HL-60/S4 (cell line): ENCODE measurements at regions not wholly inside any gene's neighbourhood (a gene's known extent, or its start where the extent isn't known, plus 50 kb on each side); places are given as distances from the start of the nearest gene placed in this dataset.
"Not testable (repeated sequence)": the region's sequence is repeated elsewhere in the genome, so short reads cannot be mapped to it uniquely, and the experiment has no call there.

ENCODE experiments used
- in situ Hi-C: fragments of 300-500 bp; cut with MboI; formaldehyde crosslinking; loops from 2 replicates; pipeline ENCODE4 v1.14.3; 2022; ENCODE audit warnings: low sequenced_read_pairs

DNA sequence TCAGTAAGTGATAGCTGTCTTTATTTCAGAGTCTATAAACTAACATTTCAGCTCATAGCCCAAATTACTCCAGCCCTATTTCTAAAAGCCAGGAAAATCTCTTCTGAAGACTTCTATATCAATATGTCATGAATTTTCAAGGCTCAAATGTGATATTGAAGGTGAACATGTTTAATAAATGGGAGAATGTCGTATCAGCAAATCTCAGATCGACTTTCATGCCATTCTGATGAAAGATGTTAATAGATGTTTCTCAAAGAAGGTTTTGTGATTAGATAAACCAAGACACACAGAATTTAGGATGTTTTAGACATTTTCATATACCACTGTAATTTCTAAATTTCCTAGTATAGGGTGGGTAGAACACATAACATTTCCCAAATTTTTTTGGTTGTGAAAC lies 380.6 kb downstream of the ARL4A start:
- in situ Hi-C loops: no loop called here

DNA sequence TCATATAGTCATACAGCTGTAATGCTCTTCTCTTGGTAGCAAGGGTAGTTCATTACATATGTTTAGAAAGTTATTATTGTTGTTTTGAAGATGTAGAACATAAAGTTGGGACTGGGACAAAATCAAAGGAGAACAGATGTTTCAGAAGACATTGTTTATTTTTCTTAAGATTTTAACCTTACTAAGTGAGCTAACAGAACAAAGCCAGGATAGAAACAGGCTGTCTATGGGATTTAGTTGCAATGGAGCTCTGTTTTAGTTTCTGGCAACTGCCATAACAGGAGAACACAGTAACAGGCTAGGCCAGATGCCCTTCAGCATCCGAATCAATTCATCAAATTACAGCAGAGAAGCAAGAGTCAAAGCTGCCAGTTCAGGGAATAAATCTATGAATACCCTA lies 382.4 kb downstream of the ARL4A start:
- in situ Hi-C loops: no loop called here

DNA sequence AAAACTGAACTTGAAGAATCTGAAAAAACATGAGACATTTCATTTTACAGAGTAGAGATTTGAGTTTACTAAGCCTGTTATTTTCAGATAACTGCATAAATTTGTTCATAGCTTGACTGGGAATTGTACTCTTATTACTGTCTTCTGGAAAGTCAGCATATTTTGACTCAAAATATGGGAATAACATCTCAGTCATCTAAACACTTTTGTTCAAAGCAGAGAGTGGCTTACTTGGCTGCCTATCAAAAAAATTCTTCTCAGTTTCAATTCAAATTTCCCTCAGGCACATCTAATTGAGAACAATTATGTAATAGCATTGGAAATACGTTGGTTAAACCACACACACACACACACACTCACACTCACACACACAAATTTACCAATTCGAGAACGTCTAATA lies 384.6 kb downstream of the ARL4A start:
- in situ Hi-C loops: no loop called here

DNA sequence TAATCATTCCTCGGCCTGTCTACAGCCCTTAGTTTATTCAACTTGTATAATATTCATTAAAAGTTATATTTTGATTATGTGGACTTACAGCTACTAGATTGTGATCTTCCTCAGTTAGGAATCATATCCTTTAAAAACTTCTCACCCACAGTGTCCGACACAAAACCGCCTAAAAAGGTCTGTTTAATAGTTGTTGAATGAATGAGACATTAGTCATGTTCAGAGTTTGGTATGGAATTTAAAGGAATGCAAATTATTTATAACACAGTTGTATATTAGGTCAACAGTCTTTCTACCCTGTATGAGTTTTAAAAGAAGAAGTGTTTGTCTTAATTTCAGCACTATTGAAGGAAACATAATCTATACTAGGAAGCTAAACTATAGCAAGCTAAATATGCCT lies 390.0 kb downstream of the ARL4A start:
- in situ Hi-C loops: no loop called here

DNA sequence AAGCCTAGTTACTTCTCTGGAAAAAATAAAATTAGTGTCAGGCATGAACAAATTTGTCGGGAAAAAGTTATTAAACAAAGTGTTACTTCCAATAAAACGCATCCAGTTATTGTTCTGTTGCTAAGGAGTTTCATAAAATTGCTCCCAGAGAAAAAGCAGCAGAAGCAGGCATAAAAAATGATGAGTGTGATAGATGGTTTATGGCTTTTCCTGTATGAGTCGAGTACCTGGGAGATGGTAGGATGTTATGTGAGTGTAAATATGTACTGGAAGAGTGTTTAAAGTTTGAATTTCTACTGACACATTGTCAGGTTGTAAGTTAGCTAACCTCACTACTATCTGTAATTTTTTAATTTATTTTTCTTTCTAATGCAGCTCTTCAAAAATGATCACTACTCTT lies 390.7 kb downstream of the ARL4A start:
- in situ Hi-C loops: no loop called here

DNA sequence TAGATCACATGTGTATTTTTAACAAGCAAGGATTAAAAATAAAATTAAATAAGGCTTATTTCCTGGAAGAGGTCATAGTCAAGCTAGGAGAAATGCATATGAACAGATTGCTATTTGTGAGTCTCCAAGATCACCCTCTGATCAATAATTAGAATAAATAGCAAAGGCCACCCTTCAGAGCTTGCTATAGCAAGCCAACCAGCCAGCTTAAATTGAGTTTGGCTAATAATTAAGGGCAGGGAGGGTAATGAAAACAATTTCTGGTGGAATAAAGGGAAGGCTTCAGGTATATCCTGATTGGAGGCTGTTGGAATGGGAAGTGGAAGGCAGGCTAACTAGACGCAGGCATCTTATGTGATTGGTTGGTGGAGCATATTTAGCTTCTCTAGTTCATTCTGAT lies 403.5 kb downstream of the ARL4A start:
- in situ Hi-C loops: no loop called here

DNA sequence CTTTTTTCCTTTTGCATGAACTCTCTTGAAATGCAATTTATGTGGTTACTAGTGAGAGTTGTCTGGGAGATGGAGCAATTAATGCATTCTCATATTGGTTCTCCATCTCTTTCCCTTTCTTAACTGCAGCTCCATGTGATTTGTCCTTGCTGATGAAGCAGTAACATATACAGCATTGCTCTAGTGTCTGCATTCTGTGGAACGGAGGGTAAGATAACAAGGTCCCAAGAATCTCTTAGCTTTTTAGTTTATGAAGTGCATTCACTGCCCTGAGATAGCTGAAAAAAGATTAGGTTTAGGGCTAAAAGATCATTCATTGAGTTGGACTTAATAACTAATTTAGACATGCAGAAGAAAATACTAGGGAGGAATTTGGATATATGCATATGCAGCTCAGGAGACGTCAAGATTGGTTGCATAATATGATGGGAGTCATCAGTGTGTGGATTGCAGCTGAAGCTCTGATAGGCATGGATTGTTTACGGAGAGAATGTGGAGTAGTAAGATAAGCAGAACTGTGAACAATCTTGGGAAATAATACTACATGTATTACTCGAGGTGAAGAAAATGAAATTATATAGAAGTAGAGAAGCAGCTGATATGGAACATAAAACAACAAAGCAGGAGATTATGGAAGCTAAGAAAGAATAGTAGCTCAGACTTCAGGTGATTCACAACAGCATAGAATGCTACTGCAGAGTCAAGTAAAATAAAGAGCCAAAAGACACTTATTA lies 404.7 kb downstream of the ARL4A start:
- in situ Hi-C loops: no loop called here

DNA sequence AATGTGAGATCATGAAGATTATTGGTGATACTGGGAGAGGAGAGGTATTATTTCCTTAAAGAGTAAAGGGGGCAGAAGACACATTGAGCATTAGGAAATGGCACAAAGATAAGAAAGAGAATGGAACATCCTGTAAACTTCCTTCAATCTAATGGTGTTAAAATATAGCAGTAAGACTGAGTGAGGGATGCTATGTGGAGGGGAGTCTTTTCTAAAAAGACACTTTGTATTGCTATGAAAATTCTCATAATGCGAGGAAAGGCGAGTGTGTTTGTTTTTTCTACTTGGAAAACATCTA lies 405.2 kb downstream of the ARL4A start:
- in situ Hi-C loops: no loop called here

DNA sequence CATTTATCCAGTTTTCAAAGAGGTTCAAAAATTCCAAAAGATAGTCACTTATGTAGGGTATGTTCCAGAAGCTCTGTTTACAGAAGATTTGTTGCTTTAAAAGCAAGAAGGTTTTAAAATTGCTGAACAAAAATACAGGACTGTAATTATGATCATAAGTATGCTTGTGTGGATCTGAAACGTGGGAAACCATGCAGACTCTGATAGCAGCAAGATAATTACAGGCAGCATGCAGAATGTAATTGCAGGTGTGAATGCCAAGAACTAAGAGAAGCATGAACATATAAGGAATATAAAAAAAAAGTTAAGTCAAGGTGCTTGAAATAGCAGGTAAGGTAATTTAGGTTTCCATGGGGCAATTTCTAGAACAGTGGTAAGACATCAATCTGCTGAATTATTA lies 405.7 kb downstream of the ARL4A start:
- in situ Hi-C loops: no loop called here

DNA sequence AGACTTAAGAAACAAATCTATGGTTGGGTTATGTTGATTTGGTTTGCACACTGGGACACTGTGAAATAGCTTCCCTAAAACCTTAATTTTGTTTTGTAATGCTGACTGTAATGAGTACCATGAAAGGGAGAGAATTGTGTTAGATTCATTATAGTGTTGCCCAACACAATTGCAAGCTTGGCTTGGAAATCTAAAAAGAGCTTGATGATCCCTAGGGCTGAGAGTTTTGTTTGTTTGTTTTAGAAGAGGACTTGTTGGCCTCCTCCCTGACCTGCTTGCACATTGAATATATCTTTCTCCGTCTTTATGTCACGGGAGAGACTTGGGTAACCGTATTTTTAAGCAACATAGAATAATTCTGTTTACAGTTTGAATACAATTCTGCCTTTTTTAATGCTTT lies 410.1 kb downstream of the ARL4A start:
- in situ Hi-C loops: no loop called here

DNA sequence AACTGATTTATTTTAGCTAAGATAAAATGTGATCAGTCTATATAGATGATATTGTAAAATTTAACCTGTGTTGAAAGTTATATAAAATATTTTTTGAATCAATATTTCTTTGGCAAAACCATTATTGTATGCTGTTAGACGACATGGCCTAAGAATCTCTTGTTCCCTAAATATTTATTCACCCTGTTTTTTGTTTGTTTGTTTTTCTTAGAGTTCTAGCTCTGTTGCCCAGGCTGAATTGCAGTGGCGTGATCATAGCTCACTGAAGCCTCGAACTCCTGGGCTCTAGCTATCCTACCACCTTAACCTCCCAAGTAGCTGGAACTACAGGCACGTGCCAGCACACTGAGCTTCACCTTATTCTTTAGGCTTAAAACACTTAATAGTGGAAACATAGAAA lies 410.7 kb downstream of the ARL4A start:
- in situ Hi-C loops: no loop called here

DNA sequence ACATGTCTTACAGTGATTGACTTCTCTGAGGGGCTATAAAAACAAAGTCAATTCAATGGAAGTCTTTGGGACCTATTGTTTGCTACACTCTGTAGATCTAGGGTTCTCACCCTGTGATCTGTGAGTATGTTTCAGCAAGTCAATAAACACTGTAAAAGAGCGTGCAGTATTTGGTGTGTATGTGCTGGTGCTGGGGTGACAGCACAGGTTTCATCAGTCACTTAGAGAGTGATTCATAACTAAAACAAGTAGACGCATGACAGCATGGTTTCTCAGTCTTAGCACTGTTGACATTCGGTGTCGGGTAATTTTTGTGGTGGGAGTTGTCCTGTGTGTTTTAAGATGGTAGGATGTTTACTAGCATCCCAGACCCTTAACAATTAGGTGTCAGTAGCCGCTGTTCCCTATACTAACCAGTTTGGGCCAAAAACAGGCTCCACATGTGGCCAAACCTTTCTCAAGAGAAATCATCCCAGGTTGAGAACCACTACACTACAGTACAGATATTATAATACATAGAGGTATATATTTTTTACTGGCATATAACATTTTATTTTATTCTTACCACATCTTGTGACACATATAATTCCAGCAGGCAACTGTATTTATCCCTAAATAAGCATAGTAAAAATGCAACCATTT lies 411.8 kb downstream of the ARL4A start:
- in situ Hi-C loops: no loop called here

DNA sequence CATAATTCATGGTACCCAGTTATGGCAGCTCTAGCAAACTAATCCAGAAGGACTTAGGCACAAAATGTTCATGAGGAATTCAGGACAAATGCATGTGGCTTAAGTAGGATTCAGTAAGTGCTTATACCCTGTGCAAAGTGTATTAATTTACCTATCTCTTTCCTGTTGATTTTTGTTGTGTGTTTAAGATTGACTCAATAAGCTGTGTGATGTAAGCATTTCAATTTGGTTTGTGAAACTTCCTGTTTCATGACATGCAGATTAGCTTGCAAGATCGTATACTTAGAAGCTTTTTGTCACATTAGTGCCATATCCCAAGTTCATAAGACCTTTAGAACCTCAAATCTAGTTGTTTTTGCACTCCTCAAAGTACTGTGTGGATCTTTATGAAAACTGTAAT lies 416.7 kb downstream of the ARL4A start:
- in situ Hi-C loops: no loop called here

DNA sequence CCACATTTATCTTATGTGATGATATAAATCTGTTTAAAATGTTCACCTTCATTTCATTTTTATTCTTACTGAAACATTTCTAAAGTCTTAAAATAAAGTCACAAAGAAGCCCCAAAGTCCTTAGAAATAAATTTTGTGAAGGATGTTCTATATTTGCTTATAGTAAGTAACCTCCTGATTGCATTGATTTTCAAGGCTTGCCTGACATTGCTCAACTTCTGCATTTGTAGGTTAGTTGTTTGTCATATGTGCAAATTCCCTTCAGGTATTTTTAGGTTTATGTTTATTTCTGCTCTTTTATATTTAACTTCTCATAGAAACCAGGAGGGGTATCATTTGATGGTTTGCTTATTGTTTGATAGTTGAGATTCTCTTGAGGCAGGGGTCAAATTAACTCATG lies 417.8 kb downstream of the ARL4A start:
- in situ Hi-C loops: no loop called here

DNA sequence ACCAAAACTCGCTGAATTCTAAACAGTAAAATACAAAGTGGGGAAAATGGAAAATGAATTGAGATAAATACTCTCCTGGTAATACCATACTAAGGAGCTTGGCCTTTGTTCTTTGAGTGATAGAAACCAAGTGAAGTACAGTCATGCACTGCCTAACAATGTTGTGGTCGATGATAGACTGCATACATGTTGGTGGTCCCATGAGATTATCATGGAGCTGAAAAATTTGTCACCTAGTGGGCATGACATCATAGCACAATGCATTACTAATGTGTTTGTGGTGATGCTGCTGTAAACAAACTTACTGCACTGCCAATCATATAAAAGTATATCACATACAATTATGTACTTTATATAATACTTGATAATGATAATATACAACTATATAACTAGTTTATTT lies 419.1 kb downstream of the ARL4A start:
- in situ Hi-C loops: no loop called here

DNA sequence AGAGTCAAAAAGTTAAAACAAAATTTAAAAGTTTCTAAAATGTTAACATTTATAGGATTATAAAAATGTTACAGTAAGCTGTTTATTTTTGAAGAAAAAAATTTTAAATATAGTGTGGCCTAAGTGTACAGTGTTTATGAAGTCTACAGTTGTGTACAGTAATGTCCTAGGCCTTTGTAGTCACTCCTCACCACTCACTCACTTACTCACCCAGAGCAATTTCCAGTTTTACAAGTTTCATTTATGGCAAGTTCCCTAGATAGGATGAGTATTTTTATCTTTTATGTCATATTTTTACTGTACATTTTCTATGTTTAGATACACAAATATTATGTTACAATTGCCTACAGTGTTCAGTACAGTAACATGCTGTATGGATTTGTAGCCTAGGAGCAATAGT lies 419.9 kb downstream of the ARL4A start:
- in situ Hi-C loops: no loop called here

DNA sequence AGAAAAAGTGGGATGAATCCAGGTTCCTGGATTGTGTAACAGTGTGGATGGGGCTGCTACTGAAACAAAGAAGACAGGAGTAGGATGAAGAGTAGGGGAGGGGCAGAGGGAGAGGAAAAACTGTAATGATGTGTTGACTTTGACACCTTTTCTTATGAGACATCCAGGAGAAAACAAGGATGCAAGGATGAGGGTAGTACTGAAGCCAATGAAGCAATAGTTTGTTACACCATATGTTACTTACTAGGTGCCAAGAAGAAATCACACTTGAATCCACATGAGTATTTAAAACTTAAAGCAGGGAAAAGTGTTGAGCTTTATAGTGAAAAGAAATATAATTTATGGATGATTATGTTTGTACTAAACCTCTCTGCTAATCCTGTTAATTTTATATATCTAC lies 420.6 kb downstream of the ARL4A start:
- in situ Hi-C loops: no loop called here

DNA sequence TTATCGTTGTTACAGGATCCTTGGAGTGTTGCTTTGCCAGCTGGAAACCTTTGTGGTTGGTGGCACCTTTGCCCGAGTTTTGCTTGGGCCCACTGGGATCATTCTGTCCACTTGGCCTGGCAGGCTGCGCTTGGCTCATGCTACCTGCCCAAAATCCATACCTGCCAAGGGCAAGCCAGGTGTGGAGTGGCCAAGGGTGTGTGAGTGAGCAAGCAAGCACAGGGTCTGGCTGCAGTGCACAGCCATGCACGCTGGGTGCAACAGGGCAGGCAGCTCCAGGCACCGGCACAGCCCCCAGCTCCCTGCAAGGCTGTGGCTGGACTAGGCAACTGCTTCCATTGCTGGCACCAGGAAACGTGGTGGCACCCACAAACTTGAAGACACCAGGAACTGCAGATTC lies 421.8 kb downstream of the ARL4A start:
- in situ Hi-C loops: no loop called here

DNA sequence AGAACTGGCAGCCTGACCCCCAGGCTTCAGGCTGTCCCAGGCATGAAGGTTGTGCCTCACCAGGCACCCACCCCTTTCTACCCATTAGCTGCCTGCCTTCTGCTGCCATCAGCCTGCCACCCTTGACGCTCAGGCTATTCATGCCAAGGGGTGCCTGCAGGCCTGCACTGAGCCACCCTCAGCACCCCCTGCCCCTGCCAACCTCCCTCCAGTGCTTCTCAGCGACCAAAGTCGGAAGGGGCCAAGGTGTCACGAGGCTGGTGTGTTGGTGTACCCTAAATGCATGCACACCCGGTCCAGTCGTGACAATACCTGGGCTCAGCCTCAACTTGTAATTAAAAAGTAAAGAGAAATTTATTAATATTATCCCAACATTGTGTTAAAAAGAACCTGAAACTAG lies 422.7 kb downstream of the ARL4A start:
- in situ Hi-C loops: no loop called here

DNA sequence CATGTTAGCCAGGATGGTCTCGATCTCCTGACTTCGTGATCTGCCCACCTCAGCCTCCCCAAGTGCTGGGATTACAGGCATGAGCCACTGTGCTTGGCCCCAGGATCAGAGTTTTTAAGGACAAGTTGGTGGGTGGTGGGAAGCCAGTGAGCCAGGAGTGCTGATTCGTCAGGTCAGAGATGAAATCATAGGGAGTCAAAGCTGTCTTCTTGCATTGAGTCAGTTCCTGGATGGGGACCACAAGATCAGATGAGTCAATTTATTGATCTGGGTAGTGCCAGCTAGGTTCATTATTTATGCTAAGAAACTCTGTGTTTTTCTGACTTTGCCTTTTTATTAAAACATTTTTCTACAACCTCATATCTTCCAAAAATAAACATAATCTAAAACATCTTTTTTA lies 423.8 kb downstream of the ARL4A start:
- in situ Hi-C loops: no loop called here

DNA sequence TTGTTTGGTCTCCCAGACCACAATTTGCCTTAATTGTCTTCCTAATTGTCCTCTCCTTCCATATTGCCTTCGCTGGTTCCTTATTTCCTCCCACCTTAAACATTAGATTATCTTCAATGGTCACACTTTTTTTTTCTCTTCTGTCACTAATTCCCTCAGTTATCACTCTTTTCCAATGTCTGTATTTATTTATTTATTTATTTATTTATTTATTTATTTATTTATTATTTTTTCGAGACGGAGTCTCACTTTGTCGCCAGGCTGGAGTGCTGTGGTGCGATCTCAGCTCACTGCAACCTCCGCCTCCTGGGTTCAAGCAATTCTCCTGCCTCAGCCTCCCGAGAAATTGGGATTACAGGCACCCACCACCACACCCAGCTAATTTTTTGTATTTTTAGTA lies 426.8 kb downstream of the ARL4A start:
- in situ Hi-C loops: not testable (repeated sequence)

DNA sequence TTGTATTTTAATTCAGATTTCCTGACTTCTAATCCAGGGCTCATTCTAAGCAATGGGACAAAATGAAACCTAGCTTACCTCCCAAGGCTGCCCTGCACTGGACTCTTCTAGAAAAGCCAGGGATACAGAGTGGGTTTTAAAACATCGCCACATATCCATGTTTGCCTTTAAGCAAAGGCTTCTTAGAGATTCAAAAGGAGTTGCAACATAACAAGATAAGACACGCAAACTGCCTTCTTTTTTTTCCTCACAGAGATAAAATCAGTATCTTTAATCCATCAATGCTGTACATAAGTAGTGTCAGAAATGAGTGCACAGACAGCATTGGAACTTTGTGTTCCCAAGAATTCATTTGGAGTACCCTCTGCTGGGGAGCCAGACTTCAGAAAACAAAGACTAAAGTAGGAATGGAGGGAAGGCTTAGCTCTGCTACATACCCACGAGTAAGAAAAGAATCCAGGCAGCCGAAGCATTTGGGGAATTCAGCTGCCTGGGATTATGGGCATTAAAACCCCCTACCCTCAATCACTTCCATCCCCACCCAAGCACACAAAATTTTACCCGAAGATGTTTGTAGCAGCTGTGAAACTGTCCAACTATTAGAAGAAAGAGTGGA lies 427.8 kb downstream of the ARL4A start:
- in situ Hi-C loops: no loop called here

DNA sequence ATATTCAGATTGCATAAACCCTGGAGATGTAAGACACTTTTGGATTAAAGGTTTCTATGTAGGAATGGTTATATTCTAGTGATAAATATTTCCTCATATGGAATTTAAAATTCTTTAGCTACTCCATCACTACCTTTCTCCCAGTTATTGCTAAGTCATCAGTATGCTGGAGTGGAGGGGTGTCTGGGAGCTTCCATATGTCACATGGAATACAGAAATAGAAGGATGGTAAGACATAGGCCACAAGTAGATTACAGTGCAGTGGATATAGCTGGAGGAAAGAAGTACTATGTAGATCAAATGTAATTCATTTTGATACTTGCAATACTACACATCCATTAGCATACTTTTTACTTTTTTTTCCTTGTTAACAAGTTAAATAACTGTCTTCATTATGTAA lies 428.4 kb downstream of the ARL4A start:
- in situ Hi-C loops: no loop called here
